ENCODE measurements at regions not wholly inside any gene's neighbourhood (a gene's known extent, or its start where the extent isn't known, plus 50 kb on each side); places are given as distances from the start of the nearest gene placed in this dataset.

DNA sequence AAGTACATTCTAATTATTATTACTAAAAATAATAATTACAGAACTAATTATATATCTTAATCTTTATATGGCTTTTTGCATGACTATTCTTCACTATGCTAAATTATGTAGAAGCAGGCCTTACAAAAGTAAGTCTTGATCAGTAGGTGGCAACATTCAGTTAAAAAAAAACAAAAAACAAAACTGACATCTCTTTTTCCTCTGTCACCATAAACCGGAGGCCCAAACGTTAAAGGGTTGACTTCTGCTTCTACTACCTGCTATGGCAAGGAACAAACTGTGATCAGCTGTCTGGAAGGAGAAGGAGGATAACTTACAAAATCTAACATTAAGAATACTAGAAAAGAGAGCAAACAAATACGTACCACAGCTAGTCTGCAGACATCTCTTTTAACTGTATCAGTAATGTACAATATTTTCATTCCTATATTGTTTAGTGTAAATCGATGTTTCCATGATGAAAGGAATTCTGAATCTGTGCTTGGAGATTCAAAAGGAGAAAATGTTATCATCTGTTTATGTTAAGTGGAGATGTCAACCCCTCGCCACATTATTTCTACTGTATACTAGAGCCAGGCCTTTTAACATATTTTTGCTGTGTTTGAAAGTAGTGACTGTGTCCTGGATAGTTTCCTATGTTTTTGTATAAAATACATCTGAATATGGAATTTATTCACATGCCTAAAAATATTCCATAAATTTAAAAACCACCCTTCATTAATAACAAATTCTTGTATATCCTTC lies 1525.4 kb downstream of the SLITRK1 start (continued):
- TF ChIP-seq, protein P1, sequence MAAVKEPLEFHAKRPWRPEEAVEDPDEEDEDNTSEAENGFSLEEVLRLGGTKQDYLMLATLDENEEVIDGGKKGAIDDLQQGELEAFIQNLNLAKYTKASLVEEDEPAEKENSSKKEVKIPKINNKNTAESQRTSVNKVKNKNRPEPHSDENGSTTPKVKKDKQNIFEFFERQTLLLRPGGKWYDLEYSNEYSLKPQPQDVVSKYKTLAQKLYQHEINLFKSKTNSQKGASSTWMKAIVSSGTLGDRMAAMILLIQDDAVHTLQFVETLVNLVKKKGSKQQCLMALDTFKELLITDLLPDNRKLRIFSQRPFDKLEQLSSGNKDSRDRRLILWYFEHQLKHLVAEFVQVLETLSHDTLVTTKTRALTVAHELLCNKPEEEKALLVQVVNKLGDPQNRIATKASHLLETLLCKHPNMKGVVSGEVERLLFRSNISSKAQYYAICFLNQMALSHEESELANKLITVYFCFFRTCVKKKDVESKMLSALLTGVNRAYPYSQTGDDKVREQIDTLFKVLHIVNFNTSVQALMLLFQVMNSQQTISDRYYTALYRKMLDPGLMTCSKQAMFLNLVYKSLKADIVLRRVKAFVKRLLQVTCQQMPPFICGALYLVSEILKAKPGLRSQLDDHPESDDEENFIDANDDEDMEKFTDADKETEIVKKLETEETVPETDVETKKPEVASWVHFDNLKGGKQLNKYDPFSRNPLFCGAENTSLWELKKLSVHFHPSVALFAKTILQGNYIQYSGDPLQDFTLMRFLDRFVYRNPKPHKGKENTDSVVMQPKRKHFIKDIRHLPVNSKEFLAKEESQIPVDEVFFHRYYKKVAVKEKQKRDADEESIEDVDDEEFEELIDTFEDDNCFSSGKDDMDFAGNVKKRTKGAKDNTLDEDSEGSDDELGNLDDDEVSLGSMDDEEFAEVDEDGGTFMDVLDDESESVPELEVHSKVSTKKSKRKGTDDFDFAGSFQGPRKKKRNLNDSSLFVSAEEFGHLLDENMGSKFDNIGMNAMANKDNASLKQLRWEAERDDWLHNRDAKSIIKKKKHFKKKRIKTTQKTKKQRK (IDR thresholded peaks at IDR 0.05; ENCODE audit: low read depth, low read length): no peak
- TF ChIP-seq FOS (IDR thresholded peaks at IDR 0.05; ENCODE audit: borderline replicate concordance, extremely low read depth, insufficient read length): no peak
- no peak for TF ChIP-seq ZNF274 (IDR thresholded peaks at IDR 0.05; ENCODE audit: insufficient read depth, insufficient read length)

- Histone ChIP-seq H3K27ac (ENCODE audit: control insufficient read depth, insufficient read depth) (no peak overlapping the region), H4K20me1 (ENCODE audit: control insufficient read depth, insufficient read depth) (no peaks in the 10 kb centered on the region), H3K4me2 (ENCODE audit: control insufficient read depth, insufficient read depth) (no peak overlapping the region), H3K9ac (ENCODE audit: control insufficient read depth, insufficient read depth, low read length) (no peak overlapping the region), H3K4me1 (ENCODE audit: control insufficient read depth, insufficient read depth, low read length) (no peaks in the 10 kb centered on the region), H2AFZ (ENCODE audit: control insufficient read depth, low read depth, low read length) (no peak overlapping the region), H3K36me3 (ENCODE audit: control insufficient read depth in 2 of 2, insufficient read depth in 2 of 2, low read length in 1 of 2) (no peaks in the 10 kb centered on the region), H3K4me3 (no peak overlapping the region), H3K79me2 (ENCODE audit: control insufficient read depth, insufficient read depth, low read length) (no peaks in the 10 kb centered on the region), H3K27me3 (replicated peaks in 1 of 2; ENCODE audit: control insufficient read depth in 2 of 2, insufficient read depth in 2 of 2, low read length in 1 of 2) (no peaks in the 10 kb centered on the region), H3K9me3 (replicated peaks; ENCODE audit: control insufficient read depth, insufficient read depth, low read length) (no peaks in the 10 kb centered on the region)
- TF ChIP-seq MEF2A (IDR thresholded peaks at IDR 0.05; ENCODE audit: insufficient read depth, low read depth, low read length) (no peak), ATF7 (IDR thresholded peaks at IDR 0.05; ENCODE audit: low read depth) (no peak), BRCA1 (IDR thresholded peaks at IDR 0.05; ENCODE audit: low read depth, low read length) (no peak), MTA2 (IDR thresholded peaks at IDR 0.05; ENCODE audit: low read depth) (no peak), SIX5 (IDR thresholded peaks at IDR 0.05; ENCODE audit: low read depth, low read length, severe bottlenecking) (no peak), IKZF1 (conservative IDR thresholded peaks at IDR 0.05) (no peak), NR2F1 (conservative IDR thresholded peaks at IDR 0.05) (no peak), SMARCA5 (IDR thresholded peaks at IDR 0.05) (no peak), YBX1 (IDR thresholded peaks at IDR 0.05) (no peak), MYC (IDR thresholded peaks at IDR 0.05; ENCODE audit: insufficient read depth, insufficient read length, insufficient replicate concordance, low read length, severe bottlenecking) (no peak), SREBF1 (IDR thresholded peaks at IDR 0.05; ENCODE audit: low read length) (no peak), HDAC6 (IDR thresholded peaks at IDR 0.05; ENCODE audit: unreplicated experiment) (no peak), TCF3 (IDR thresholded peaks at IDR 0.05; ENCODE audit: borderline replicate concordance, insufficient read depth, low read depth, low read length) (no peak), GATAD2B (conservative IDR thresholded peaks at IDR 0.05; ENCODE audit: low read depth) (no peak)
- TF ChIP-seq, protein P2, sequence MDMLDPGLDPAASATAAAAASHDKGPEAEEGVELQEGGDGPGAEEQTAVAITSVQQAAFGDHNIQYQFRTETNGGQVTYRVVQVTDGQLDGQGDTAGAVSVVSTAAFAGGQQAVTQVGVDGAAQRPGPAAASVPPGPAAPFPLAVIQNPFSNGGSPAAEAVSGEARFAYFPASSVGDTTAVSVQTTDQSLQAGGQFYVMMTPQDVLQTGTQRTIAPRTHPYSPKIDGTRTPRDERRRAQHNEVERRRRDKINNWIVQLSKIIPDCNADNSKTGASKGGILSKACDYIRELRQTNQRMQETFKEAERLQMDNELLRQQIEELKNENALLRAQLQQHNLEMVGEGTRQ (IDR thresholded peaks at IDR 0.05; ENCODE audit: borderline replicate concordance, low read depth, low read length): no peak
- in situ Hi-C loops (cut with MboI) (loop anchor here (25.0 kb wide), 1 partner anchor 808 kb away; no protein-coding TSS in a partner anchor), intact Hi-C loops (cut with micrococcal nuclease; ENCODE audit: unreplicated experiment) (no loop called here)
- ChIA-PET POLR2A (no interaction called here), CTCF (interaction anchor here (1.5 kb wide), 1 partner anchor 15 kb away, joined by 5 read pairs; no protein-coding TSS in a partner anchor), RAD21 (ENCODE audit: unreplicated experiment) (no interaction called here), SMC1A (ENCODE audit: uncharacterized antibody, unreplicated experiment) (no interaction called here)
- BruUV-seq (replicated peaks): no TSS peak
- ATAC-seq (no peak), FAIRE-seq (no peak), DNase-seq (ENCODE audit: low read depth, low spot score) (no peak)
- 0% methylated on average over 1 of the region's 1 CpG for WGBS (ENCODE audit: insufficient coverage, insufficient replicate concordance, low lambda C conversion rate, missing lambda C conversion rate)
These were observed 1537.4 kb downstream of the SLITRK1 start for GRCh38 chr13:82344867-82345266.

All from GM12878 (cell line).